Activated T-cell treated with anti-CD3 and anti-CD28 coated beads for 48 hours (primary cell): ENCODE measurements at regions not wholly inside any gene's neighbourhood (a gene's known extent, or its start where the extent isn't known, plus 50 kb on each side); places are given as distances from the start of the nearest gene placed in this dataset.

Source experiments
- DNase-seq: peaks from one replicate; pipeline ENCODE4 v3.0.0-alpha.2; 2020; ENCODE audit warnings: low read depth

DNA sequence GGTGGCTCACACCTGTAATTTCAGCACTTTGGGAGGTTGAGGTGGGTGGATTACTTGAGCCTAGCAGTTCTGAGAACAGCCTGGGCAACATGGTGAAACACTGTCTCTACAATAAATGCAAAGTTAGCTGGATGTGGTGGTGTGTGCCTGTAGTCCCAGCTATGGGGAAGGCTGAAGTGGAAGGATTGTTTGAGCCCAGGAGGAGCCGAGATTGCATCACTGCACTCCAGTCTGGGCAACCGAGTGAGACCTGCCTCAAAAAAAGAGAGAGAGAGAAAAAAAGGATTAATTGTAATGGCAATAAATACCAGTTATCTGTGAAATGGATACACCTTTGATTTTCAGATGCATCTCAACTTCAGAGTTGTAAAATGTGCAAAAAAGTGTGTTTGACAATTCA, 58.8 kb downstream of the SPRY1 start:
- no peak for DNase-seq

DNA sequence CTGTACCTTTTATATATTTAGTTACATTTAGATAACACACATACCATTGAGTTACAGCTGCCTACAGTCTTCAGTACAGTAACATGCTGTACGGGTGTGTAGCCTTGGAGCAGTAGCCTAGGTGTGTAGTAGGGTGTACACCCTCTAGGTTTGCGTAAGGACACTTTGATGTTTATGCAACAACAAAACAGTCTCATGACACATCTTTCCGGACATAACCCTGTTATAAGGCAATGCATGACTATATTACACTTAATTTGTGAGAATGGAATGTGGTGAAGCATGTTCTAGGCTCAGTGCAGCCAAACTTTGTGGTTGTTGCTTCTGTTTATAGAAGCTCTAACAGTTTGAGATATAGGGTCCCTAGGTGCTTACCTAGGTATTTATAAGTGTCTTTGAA, 65.4 kb downstream of the SPRY1 start:
- no peak for DNase-seq

DNA sequence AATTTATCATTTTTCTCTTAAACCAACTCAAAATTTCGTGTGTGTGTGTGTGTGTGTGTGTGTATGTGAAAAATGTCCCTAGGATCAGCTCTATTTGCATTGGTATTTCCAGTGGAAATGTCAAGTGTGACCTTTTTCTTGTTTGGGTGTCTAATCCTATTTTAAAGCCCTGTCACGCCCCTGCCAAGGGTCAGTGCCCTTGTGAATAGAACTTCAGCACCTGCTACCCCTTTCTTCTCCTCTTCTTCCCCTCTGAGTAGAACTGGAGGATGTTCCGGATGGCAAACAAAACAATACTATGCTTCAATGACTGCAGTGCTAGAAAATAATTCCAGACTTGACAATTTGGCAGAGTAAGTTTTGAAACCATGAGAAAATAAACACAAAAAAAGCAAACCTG, 67.3 kb downstream of the SPRY1 start:
- no peak for DNase-seq

DNA sequence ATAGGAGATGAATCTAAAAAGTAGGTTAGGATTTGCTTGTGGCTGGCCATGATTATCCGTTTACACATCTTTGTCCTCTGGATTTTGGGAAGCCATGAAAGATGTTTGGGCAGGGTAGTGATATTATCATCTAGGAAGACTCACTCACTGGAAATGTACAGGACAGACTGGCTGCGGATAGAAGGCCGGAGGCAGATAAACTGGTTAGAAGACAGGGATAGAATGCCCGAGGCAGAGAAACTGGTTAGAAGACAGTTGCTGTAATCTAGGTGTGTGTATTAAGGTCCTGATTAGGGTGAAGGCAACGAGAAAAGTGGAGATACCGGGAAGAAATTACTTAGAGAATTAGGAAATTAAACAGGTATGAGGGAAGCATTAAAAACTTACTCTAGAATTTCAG, 68.8 kb downstream of the SPRY1 start:
- DNase-seq: no peak

DNA sequence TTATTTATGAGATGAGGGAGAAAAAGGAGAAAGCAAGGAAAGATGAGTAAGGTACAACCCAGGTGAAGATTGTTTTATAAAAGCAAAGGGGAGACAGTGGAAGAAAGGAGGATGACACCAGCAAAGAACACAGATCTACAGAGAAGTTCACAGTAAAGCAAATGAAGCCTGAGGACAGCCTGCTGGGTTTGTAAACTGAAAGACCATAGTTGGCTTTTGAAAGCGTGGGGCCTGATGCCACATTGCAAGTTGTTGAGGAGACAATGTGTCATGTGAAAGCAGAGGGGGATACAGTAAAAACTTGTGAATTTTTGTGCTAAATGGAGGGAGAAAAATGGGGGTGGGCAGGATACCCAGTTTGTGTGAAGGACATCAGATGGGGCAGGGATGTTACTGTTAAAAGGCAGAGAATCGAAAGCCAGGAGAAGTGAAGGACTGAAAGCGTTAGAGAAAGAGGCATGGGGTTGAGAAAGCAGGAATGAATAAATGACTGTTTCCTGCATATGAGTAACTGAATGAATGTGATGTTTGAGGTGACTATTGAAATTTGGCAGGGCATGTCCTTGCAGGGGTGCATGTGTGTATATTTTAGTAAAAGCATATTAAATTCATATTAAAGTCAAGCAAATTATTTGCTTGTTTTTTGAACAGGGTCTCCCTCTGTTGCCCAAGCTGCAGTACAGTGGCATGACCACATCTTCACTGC, 69.6 kb downstream of the SPRY1 start:
- DNase-seq: no peak

DNA sequence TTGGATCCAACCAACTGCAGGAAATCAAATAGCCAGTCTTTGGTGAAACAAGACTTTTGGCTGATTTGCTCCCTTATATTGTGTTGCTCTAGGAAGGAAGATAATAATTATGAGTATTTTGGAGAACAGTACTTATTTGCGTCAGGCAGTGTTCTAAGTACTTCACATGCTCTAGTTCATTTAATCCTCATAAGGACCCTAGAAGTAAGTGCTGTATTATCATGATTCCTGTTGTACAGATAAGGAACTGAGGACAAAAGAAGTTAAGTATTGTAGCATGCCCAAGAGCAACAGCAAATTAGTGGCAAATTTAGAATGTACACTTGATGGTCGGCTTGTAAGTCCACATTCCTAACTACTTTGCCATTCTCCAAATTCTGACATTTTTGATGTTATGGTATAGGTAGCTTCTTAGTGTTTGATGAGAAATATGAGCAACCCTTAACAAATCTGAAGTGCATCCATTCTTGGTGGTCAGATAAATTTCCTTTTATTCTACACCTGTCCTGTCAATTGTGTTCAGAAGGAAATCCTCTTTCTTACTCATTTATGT, 72.0 kb downstream of the SPRY1 start:
- no peak for DNase-seq

DNA sequence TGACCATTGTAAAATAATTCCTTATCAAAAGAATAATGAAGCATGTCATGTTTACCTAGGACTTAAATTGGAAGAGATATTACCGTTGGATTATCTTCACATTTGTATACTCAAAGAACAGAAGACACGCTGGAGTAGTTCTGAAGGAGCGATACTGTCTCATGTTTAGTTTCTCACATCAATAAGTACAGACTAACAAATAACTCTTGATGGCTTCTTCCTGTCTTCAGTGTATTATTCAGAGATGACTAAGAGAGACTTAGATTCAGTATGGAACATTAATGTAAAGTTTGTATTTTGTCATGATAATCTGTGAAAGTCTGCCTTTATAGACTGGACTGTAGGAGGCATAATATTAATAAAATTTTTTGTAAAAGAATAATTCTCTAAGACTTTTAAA, 72.7 kb downstream of the SPRY1 start:
- DNase-seq: no peak

DNA sequence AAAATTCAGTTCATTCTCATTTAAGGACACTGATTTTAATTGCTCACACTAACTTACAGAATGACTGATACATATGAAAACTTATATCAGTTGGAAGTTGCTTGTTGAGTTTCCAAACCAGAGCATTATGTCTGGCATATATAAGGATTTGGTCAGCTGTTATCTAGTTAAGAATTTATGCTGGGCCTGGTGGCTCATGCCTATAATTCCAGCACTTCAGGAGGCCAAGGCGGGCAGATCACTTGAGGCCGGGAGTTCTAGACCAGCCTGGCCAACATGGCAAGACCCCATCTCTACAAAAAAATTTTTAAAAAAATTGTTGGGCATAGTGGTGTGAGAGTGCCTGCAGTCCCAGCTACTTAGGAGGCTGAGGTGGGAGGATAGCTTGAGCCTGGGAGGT, 73.1 kb downstream of the SPRY1 start:
- no peak for DNase-seq

DNA sequence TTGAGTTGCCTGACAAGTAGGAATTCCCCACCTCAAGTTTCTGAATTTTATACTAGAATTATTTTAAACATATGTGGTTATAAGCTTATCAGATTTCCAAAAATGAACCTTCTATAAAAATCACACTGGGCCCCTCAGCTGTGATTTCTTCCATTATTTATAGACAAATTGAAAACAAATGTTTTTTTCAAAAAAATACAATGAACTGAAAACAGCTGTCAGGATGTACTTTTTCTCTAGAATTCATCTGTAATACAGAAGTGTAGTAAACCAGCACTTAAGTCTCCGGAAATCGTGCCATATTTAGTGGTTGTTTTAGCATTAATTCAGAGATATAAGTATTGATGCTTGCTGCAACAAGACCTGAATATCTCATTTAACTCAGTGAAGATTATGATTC, 74.0 kb downstream of the SPRY1 start:
- no peak for DNase-seq

DNA sequence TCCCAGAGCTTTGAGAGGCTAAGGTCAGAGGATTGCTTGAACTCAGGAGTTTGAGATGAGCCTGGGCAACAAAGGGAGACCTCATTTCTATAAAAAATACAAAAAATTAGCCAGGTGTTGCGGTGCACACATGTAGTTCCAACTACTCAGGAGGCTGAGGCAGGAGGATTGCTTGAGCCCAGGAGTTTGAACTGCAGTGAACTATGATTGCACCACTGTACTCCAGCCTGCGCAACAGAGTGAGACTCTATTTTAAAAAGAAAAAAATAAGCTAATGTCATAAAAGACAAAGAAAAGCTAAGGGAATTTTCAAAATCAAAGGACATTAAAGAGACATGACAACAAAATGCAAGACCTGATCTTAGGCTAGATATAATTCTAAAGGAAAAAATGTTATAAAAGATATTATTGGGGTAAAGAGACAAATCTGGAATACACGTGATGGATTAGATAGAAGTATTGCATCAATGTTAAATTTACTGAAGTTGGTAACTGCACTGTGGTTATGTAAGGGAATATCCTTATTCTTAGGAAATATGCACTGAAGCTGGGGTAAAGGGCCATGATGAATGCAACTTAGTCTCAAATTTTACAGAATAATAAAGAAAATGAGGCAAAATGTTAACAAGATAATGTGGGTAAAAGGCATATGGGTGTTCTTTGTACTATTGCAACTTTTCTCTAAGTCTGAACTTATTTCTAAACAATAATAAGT, 75.2 kb downstream of the SPRY1 start:
- DNase-seq: no peak

DNA sequence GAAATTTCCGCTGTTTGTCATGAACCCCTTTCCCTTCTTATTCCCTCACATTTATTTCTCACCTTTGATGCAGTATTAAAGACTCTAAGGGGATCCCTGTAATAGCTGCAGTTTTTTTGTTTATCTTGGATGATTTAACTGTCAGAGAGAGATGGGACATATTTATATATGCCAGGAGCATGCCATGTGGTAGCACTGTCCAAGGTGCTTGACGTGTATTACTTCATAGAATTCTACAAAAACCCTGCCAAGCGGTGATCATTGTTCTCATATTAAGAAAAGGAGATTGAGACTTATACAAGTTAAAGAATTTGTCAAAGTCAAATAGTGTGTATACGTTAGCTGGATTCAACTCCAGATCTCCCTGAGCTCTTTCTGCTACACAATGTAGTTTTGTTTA, 78.2 kb downstream of the SPRY1 start:
- DNase-seq: no peak

DNA sequence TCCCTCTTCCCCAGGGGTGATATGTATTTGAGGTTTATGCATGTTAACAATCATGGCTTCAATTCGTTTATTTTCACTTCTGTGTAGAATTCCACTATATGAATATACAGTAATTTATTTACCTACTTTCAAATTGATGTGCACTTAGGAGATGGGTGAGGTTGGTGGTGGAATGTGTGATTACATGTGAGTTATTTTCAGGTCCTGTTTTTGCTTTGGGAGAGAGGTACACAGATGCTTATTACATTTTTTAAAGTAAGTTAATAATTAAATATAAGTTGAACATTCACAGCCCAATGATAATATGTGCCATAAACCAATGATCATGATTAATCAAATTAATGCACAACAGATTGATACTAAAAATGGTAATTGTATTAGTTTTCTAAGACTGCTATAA, 79.5 kb downstream of the SPRY1 start:
- DNase-seq: no peak

DNA sequence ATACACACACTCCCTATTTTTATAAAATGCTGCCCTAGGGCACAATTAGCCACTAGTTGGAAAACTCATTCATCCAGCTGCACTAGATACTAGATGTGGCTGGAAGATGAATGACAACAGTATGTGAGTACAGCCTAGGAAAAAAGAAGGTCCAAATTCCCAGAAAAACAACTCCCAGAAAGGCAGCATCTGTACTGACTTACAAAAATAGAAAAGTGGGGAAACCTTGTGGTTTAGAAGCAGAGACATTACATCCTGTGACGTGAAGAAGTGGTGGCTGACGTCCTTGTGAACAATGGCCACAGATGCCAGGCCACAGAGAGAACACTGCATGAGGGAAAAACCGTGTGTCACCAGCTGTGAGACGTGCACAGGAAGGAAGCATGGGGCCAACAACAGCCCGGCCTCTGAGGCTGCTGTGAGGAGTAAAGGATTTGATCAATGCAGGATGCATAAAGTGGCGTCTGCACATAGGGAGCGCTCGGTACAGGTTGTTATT, 81.2 kb downstream of the SPRY1 start:
- DNase-seq: peak; percentile 27

DNA sequence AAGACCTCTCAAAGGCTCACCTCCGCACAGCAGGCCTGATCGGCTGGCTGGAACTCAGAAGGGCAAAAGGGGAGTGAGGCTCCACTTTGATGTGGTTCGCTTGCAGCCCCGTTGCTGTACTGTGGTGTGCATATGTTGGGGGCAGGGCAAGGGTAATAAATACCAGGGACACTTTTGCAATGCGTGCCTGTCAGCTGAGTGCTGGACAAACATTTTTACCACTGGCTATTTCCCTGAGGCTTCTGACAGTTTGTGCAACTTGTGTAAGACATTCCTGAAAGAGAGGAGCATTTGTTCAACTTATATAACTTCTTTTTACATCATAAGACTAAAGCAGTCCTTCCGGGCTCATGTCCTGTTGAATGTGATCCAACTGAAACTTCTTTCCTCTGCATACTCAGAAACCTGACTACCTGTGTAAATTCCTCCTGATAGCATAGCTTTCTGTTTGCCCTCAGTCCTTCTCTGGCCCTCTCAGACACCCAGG, 82.3 kb downstream of the SPRY1 start:
- no peak for DNase-seq

DNA sequence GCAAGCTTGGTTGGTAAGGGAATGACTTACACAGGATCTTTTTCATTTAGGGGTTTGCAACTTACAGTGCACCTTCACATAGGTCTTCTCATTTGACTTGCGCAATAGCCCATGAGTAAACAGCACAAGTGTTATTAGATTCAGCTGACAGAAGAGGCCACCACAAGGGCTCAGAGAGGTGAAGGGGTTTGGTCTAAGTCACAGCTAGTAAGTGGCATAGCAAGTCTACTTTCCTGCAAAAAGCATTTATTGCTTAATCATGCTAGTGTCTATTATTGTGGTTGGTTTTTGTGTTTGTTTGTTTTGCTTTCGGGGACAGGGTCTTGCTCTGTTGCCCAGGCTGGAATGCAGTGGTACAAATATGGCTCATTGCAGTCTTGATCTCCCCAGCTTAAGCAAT, 83.3 kb downstream of the SPRY1 start:
- no peak for DNase-seq

DNA sequence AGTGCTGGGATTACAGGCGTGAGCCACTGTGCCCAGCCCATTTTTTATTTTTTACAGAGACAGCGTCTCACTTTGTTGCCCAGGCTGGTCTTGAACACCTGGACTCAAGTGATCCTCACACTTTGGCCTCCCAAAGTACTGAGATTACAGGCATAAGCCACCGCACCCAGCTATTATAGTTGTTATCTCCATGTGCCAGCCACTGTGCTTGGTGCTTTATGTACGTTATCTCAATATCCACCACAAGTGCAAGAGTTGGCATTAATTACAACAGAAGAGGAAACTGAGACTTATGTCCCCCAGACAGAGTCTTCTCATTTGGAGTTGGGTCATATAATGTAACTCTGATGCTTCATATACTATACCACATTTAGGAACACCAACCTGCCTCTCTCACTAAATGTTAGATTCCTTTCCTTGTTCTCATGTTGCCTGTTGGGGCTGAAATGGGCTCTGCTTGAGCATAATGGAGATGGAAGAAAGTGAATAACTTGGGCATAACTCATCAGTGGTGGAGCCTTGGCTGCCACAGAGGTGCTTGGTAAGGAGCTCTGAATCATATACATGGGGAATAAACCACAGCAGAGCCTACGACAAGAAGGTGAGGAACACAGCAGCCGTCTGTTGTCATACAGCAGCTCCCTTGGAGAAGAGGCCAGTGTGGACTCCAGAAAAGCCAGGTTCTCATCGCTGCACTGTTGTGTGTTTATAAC, 84.3 kb downstream of the SPRY1 start:
- no peak for DNase-seq

DNA sequence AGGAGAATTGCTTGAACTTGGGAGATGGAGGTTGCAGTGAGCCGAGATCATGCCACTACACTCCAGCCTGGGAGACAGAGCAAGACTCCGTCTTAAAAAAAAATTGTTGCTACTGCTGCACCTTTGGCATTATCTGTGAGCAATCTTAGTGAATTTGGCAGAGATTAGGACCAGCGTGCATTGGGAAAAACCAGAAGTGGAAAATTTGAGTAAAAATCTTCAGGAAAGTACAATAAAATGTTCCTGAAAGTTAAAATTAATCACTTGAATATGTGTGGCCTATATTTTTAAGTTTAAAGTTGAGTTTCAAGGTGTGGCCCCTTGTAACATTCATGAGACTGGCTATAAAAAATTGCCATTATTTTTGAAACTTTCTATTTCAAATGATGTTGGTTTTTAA, 85.1 kb downstream of the SPRY1 start:
- DNase-seq: no peak

DNA sequence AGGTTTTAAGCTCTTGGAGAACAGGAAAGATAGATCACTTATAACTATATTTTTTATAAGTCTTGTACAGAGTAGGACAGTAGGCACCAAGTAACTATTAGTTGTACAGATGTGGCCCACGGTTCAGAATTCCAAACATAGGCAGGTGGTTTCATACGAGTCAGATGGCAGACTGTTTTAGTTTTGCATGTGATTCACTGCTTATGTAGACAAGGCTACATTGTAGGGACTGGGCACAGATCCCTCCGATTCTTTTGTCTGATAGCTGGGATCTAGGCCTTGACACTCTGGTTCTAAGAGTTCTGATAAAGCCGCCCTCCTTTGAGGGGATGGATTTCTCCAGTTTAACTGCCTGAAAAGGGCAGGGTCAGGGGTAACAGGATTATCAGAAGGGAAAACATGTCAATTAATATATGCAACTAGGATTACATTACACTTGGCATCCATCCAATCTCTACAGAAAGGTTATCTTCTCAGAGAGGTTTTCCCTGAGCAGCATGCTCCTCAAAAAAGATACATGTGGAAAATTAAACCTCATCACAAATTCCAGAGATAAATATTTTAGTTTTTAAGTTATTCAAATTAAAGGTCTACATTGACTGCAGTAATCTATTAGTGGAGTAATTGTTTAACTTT, 87.8 kb downstream of the SPRY1 start:
- DNase-seq: no peak

DNA sequence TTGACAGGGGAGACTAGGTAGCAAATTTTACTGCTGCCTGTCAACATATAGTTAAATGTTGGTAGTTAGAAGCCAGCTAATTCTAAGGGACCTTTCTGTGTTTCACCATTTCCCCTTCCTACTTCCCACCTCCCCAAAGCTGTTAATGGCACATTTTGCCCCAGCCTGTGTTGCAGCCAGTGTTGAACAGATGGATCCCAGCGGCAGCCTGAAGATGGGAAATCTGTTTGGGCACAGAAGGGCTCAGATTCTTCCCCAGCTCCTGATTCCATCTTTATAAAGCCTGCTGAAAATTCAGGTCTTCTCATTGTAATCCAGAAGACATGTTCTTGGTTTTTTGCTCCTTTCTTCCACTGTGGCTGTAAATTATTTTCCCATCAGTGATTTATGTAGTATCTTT, 89.0 kb downstream of the SPRY1 start:
- no peak for DNase-seq

DNA sequence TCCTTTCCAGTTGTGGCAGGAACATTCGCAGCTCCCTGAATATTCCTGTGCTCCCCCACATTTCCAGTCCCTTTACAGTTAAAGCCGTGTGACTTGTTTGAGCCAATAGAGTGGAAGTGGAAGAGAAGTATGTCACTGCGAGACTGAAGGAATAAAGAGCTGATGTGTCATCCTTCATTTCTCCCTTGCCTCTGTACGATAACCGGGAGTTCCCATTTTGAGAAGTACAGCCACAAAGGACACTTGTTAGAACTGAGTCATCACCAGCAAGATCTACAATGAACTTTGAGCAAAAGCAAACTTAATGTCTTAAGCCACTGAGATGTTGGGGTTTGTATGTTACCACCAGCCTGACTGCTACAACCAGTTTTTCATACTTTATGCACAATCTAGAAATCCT, 92.3 kb downstream of the SPRY1 start:
- DNase-seq: no peak

DNA sequence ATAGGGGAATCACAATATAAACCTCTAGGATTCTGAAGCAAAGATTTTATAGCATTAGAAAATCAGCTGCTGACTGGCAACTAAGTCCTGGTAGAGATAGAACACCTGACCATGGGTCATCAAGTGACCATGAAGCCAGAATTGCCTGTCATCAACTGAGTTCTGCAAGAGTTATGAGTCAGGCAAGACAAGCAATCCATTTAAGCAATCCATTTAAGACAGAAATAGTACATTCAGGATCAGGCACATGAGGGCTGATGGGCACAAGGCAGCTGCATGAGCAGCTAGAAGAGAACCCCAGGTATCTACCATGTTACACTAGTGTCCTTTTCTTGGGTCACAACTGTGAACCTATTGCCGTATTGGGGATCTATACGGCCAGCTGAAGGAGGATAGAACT, 98.9 kb downstream of the SPRY1 start:
- no peak for DNase-seq

DNA sequence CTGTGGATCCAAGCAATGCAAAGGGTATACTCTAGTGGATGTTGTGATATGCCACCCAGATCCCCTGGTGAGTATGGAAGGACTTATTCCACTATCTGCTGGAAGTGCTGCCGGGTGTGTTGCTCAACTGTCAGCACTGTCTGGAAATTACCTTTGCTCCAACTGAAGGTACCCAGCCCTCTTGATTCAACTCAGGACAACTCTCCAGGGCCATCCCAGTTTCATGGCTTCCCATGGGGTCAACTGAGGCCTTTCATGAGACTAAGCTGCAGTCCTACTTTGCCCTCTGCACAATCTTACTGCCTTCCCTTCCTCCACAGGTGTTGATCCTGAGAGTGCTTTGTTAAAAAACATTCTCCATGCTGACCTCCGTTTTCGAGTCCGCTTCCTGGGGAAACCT, 99.8 kb downstream of the SPRY1 start:
- no peak for DNase-seq
